ENCODE measurements at regions not wholly inside any gene's neighbourhood (a gene's known extent, or its start where the extent isn't known, plus 50 kb on each side); places are given as distances from the start of the nearest gene placed in this dataset.
A peak's percentile ranks its signal among the peaks of the same experiment; 100 is the strongest.

GRCh38 chr17:62119373-62119772, 54.3 kb upstream of the MED13 start:
- peak; percentile 52 for DNase-seq (ENCODE audit: low spot score)
- TF ChIP-seq CTCF (IDR thresholded peaks at IDR 0.05; ENCODE audit: extremely low read depth, missing control alignments), result no peak
